Esophagus muscularis mucosa (tissue), 3 donors: ENCODE measurements at regions not wholly inside any gene's neighbourhood (a gene's known extent, or its start where the extent isn't known, plus 50 kb on each side); places are given as distances from the start of the nearest gene placed in this dataset.

ENCODE experiments used
- CTCF ChIP-seq, 3 experiments: fragments of 200-600 bp in 2 of 3; fragments of 450-650 bp in 1 of 3; sonication (generic) in 2 of 3; IDR thresholded peaks; one replicate each; pipeline ENCODE4 v1.5.1; 2017 to 2019; ENCODE audit warnings: antibody characterized with exemption in 3 of 3, mild to moderate bottlenecking in 2 of 3, moderate library complexity in 1 of 3
- POLR2A ChIP-seq: fragments of 450-650 bp; IDR thresholded peaks from one replicate; pipeline ENCODE4 v1.6.1; 2017; ENCODE audit warnings: antibody characterized with exemption, moderate library complexity, mild to moderate bottlenecking, low read depth
- POLR2AphosphoS5 ChIP-seq, 2 donors: sonication (generic); formaldehyde crosslinking; IDR thresholded peaks; one replicate each; pipeline ENCODE4 v1.6.1; 2017; ENCODE audit warnings: antibody characterized with exemption in 2 of 2

GRCh38 chrX:35499071-35499862, 298.9 kb upstream of the MAGEB16 start:
- no peak for TF ChIP-seq POLR2AphosphoS5 (IDR thresholded peaks at IDR 0.05)
- no peak for TF ChIP-seq CTCF (IDR thresholded peaks at IDR 0.05)
- no peak for TF ChIP-seq POLR2A
